GM18909 (cell line): ENCODE measurements at regions not wholly inside any gene's neighbourhood (a gene's known extent, or its start where the extent isn't known, plus 50 kb on each side); places are given as distances from the start of the nearest gene placed in this dataset.

Source experiments
- ATAC-seq: cut with Tn5 transposase; IDR thresholded peaks from one replicate; pipeline ENCODE4 v1.9.1; 2021; ENCODE audit warnings: mild to moderate bottlenecking; ENCODE audit not compliant: unreplicated experiment, poor library complexity

DNA sequence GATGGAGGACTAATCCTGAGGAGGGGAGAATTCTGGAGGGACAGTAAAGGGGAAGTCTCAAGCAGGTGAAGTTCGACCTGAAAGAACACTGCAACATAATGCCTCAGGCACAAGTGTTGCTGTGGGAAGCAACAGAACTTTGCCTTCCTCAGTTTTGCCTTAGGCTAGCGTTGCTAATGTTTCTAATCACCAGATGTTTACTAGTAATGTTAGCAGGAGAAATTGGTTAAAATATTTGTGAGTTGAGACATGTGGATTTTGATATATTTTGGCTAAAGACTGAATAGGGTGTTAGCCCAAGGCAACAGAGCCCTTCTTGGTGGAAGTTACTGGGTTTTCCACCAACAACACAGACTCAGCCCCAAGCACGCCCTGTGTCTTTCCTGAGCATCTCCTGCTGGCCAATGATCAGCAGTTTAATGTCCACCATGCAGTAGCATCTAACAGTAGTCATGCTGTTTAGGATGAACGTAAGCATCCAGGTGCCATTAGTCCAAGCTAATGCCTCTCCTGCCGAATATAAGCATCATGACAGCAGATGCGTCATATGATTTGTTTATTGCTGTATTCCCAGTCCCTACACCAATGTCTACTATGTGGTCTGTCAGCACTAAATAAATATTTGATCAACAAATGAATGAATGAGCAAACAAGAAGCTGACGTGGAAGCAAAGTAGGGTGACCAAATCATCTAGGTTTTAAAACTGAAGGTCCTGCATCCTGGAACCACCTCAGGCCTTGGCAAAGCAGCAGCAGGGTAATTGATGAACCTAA, 511.9 kb upstream of the HTR2A start:
- no peak for ATAC-seq

DNA sequence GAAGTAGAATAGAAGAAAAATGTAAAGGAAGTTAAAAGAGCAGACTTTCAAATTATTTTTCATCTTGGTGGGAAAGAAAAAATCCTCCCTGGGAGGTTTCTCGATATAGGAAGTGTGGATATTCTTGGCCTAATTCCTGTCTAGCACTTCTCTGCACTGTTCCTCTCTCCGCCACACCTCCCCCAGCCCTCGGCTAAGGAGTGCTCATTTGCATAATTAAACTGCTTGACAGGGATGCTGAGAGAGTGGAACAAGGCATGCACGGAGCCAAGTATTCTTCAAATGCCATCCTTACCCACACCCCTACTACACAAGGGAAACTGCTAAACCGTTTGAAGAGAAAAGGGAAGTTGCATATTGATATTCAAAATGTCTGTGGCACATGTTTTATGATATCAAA, 511.0 kb upstream of the HTR2A start:
- ATAC-seq: no peak

DNA sequence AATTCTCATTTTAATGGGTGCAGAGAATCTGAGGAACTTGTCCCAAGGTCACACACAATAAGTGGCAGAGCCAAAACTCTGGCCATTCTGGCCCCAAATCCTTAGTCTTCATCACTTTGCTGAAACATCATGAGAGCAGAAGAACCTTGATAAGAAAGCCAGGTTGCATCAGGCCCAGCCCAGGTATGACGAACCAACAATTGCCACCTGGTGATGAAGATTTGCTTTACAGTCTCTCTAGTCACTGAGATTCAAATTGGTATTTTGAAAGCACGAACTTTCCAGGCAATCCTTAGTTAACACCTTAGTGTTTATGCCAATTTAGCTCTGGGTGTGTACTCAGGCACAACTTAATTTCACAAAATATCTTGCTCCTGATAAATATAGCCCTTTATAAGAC, 502.7 kb upstream of the HTR2A start:
- no peak for ATAC-seq

DNA sequence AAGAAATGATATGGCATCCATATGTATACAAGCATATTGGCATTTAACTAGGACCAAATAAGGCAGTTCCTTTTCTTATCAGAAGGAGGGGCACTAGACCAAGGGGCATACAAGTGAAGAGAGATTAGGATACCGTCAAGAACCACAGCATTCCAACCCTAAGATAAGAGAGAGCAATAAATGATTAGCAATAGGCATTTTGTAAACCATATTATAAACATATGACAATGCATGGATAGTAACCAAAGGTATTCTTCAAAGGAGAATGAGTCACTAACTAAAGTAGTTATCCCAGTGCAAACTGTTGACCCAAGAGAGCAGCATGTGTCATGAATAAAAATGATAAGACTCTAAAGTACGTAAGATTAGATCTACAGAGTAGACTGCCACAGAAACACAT, 500.9 kb upstream of the HTR2A start:
- ATAC-seq: no peak

DNA sequence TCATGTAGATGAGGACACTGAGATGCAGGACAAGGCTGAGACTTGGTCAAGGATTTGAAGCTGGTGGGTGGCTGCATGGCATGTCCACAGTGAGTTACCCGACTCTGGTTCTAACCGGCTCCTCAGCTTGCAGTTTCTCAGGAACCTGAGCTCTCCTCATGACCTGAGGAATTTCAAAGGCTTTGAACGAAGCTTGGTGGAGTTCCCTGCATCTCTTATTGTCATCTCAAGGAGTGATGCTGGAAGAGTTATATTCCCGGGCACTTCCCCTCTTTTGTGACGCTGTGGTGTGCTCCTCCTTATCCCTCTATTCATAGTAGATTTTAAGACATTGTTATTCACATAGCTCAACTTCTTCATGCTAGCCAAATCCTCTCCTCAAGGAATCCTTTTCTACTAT, 500.1 kb upstream of the HTR2A start:
- ATAC-seq: no peak

DNA sequence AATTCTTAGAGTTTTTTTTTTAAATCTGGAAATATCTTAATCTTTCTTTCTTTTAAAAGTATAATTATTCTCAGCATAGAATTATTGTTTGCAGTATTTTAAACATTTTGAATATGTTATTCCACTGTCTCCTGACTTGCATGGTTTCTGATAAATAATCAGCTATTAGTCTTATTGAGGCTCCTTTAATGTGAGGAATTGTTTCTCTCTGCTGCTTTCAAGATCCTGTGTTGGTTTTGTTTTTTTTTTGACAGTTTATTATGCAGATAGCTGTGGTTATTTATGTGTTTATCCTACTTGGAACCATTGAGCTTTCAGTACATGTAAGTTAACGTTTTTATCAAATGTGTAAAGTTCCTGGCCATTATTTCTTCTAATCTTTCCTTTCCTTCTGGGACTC, 477.9 kb upstream of the HTR2A start:
- no peak for ATAC-seq

DNA sequence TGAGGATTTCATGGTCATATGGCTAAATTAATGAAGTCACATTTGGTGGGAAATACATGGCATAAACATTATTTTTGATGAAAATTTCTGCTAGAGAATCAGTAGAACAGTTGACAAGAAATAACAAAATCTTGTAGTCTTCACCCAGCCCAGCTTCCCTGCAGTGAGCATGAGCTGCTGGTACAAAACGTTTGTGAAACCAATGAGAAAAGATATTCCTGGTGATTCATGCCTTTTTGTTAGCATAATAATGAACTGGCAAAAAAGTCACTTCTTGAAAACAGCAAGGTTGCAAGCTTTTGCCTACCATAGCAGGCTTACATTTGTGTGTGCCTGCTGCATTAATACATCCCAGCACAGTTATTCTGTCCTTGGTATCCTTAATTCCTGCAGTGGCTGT, 475.9 kb upstream of the HTR2A start:
- no peak for ATAC-seq

DNA sequence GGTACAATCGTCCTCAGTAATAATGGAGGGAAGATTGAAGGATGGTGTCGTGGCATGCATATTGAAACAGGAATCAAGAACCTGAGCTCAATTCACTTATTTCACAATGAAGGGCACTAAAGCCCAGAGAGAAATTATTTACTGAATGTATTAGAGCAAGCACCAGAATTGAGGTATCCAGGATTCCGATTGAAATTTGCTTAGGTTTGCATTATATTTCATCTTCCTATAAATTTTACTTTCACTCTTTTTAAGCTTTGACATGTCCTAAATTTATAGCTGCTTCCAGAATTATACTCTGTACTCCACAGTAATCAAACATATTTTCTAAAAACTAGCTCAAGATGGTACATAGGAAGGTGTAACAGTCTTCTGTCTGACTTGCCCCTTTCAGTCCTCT, 454.9 kb upstream of the HTR2A start:
- no peak for ATAC-seq

DNA sequence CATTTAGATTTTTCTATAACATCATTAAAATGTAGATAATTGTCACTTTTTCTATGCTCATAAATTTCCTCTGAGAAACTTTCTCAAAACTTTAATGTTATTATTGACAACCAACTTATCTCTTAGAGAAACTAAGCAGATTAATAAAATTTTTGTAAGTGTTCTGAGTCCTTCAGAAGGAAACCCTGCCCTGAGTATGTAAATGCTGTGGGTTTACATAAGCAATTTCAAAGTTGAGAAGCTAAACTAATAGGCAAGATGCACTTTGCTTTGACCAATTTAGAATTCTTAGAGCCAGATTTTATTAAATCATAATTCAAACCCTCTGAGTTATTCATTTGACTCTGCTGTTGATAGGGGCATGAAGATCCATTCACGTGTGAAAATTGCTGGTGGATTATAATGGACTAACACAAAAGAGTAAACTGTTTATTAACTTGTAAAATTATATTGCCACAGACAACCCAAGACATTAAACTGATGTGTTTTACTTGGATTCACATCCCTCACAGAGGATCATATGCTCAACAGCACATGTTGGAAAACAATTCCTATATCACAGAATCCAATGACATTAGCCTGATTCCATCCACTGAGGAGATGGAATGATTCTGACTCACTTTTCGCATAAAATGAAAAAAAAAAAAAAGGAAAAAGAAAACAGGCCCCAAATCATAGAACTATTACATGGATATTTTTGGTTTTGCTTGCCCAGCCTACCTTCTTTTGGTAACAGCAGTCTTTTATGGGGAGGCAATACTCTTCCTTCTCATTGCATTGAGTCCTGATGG, 453.7 kb upstream of the HTR2A start:
- ATAC-seq: no peak

DNA sequence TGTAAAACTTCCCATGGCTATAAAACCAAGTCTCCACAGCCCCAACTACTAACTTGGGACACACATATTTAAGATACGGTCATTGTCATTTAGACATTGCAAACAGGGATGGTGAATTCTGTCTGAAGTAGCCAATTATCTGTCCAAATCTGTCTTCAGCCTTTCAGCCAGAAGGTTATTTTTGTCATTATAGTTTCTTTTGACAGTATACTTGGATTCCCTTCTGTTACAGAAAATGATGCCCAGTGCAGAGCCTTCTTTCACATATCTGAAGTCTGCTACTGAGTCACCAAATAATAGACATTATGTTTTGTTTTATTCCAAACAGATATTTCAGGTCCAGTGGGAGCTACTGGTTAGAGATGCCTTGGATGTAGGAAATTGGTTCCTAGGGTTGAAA, 452.4 kb upstream of the HTR2A start:
- ATAC-seq: no peak

DNA sequence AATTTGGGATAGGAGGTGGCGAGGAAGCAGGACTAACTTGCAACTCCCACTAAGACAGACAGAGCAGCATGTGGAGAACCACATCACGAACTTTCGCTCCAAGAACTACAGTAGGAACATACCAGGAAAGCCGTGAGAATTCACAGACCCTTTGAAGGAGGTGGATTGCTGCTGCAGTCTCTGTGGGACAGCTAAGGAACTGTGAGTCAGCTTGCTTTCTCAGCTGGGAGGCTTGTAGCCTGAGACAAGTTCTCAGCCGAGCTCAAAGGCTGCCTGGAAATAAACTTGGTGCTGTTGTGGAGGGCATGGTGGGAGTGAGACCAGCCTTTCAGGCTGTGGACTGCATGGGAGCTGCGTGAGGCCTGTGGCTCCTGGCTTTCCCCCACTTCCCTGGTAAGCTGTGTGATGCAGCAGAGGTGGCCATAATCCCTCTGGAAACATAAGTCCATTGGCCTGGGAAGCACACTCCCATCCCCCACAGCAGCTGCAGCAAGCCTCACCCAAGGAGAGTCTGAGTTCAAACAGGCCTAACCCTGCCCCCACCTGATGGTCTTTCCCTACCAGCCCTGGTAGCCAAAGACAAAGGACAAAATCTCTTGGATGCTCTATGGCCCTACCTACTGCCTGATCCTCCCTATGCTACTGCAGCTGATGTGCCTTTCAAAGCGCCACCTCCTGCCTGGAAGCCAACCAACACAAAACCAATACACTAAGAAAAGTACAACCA, 441.1 kb upstream of the HTR2A start:
- no peak for ATAC-seq

DNA sequence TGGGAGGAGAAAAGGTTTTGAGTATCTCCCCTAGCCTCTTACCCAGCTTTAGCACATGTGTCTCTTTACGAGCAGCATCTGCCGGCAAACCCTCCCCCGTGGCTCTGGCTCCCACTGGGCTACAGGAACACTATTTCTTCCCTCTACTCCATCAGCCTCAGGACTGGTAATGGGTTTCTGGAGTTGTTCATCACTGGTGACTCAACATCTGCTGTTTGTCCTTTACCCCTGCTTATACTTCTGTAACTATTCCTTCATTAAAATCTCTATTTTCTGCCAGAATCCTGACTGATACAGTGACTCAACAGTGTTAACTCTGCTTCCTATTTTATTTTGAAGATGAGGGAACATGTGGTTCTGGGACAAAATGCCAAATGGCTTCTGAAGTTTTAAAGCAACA, 437.3 kb upstream of the HTR2A start:
- ATAC-seq: no peak

DNA sequence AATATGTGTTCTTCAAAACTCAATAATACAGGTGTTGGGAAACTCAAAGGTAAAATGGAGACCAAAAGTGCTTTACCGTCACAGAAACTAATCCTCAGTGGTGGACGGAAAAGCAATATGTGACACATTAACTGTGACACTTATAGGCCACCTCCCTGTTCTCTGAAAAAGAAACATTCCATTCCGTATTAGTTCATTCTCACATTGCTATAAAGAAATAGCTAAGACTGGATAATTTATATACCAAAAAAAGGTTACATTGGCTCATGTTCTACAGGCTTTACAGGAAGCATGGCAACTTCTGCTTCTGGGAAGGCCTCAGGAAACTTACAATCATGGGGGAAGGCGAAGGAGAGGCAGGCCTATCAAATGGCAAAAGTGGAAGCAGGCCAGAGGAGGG, 435.3 kb upstream of the HTR2A start:
- ATAC-seq: no peak

DNA sequence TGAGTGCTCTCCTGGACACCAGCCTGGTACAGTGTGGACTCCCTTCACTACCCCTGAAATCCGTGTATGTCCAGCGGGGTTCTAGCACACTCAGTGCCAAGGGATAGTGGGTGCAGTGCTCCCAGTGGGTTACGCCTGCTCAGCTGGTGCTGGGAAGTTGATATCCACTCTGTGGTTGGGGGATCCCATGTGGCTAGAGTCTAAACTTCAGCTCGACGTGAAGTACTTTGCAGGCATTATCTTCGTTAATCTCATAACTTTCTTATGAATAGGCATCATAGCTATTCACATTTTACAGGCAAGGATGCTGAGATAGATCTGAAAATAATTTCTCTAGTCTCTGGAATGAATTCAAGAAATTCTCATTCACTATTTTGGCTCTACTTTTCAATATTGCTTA, 433.2 kb upstream of the HTR2A start:
- no peak for ATAC-seq

DNA sequence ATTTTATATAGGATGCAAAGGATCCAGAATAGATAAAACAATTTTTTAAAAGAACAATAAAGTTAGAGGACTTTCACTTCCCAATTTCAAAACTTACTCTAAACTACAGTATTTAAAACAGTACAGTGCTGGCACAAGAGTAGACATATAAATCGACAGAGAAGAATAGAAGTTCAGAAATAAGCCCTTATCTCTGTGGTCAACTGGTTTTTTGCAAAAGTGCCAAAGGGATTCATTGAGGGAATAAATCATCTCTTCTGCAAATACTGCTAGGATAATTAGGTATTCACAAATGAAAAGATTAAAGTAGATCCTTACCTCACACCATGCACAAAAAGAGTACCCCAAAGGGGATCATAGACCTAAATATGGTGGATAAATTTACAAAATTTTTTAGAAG, 431.0 kb upstream of the HTR2A start:
- ATAC-seq: no peak

DNA sequence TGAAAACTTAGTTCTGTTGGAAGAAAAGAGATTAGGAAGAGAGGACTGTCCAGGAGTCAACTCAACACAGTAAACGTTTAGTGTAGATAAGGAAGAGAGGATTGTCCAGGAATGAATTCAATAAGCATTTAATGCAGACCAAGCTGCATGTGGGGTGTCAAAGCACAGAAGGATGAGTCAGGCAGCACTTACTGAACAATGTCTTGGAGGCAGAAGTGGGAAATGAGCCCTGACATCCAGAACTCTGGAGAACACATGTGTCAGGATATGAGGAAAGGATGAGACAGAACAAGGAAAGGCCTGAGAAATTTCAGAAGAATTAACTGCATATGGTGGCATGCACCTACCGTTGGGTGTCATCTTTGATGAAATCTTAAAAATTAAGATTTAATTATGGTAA, 429.2 kb upstream of the HTR2A start:
- ATAC-seq: no peak

DNA sequence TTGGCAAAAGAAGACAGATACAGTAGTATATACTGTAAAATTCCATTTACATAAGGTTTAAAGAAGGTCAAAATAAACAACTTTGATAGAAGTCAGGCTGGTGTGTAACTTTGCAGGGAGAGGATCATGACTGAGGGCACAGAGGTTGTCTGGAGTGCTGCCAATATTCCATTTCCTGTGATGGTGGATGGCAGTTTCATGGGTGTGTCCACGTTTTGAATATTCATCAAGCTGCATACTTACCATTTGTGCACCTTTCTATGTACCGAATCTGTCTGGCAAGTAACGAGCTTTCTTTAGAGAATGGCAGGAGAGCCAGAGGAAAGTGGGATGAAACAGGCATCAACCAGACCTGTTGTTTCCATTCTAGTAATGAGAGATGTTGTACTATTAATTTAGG, 420.5 kb upstream of the HTR2A start:
- ATAC-seq: no peak

DNA sequence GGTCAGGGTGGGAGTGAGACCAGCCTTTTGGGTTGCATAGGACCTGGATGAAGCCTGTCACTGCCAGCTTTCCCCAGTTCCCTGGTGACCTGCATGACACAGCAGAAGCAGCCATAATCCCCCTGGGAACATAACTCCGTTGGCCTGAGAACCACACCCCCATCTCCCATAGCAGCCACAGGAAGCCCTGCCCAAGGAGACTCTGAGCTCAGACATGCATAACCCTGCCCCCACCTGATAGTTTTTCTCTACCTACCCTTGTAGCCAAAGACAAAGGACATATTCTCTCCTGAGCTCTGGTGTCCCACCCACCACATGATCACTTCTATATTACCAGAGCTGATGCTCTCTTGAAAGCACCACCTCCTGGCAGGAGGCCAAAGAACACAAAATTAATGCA, 413.5 kb upstream of the HTR2A start:
- ATAC-seq: no peak

DNA sequence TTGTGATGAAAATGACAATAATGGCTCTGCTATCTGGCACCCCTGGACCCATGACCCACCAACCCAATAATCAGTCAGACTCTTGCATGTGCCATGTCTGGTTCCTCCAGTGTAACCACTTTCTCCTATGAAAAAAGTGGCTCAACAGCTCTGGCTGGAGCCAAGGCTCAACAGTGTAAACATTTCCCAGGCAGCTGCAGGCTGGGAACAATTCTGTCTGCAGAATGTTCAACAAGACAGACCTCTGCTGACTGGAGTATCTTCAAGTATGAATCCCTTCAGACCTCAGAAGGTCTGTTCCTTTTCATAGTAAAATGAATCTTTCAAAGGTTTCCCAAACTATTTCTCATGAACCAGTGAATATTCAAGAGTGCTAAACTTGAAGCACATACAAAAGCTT, 410.1 kb upstream of the HTR2A start:
- no peak for ATAC-seq

DNA sequence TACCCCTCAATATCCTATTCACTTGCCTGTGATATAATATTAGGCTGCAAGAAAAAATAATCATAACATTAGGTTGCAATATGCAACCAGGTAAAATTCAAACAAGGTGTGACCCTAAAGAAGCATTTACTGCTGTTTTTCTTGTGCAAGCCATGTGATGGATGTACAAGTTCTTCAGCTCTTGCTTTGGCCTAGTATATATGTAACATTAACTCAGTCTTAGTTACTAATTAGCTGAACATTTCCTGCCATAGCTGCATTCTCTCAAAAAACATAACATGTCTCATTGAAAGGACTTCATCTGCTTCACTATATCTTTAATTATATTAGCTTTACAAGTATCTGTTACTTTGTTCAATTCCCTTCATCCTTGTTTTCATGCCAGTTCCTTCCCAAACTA, 406.8 kb upstream of the HTR2A start:
- ATAC-seq: peak; percentile 80

DNA sequence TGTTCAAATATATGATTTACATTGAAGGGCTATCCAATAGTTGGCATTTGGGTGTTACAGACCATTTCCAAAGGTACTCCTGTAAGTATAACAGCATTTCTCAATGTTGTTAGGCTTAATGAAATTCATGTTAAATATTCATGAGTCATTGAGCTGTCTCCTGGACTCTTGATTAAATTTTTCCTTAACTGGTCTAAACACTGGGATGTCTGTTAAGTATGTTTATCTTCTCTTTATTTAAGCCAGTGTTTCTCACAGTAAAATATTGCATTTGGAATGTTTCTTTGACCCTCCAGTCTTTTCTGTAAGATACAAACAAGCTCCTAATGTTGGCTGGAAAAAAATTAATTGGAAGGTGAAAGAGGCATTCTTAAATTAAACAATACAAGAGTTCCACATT, 402.5 kb upstream of the HTR2A start:
- ATAC-seq: no peak
